WERI-Rb-1 (cell line): ENCODE measurements at regions not wholly inside any gene's neighbourhood (a gene's known extent, or its start where the extent isn't known, plus 50 kb on each side); places are given as distances from the start of the nearest gene placed in this dataset.

ENCODE experiments used
- DNase-seq: peaks from one replicate; pipeline ENCODE4 v3.0.0-alpha.2; 2020
- H3K27ac ChIP-seq: fragments of 250-450 bp; sonication (Bioruptor Pico); 2 replicates; pipeline ENCODE4 v1.5.1; 2020; ENCODE audit warnings: mild to moderate bottlenecking, moderate library complexity
- H3K27me3 ChIP-seq: fragments of 250-450 bp; sonication (Bioruptor Pico); 2 replicates; pipeline ENCODE4 v1.5.1; 2021; ENCODE audit warnings: mild to moderate bottlenecking, low read depth, moderate library complexity; ENCODE audit not compliant: insufficient read depth, severe bottlenecking
- H3K36me3 ChIP-seq: fragments of 250-450 bp; sonication (Bioruptor Pico); 2 replicates; pipeline ENCODE4 v1.5.1; 2020; ENCODE audit warnings: mild to moderate bottlenecking, moderate library complexity
- H3K4me3 ChIP-seq: 2 replicates; pipeline ENCODE4 v1.5.1; 2011; ENCODE audit warnings: low read depth, mild to moderate bottlenecking, control low read depth, low read length
- H3K9me3 ChIP-seq: fragments of 250-450 bp; sonication (Bioruptor Pico); 2 replicates; pipeline ENCODE4 v1.5.1; 2021; ENCODE audit warnings: mild to moderate bottlenecking, moderate library complexity; ENCODE audit not compliant: severe bottlenecking
- TF ChIP-seq, protein P1 (sequence below): IDR thresholded peaks from 2 replicates; pipeline ENCODE4 v1.5.1; 2011; ENCODE audit warnings: low read depth, mild to moderate bottlenecking, control low read depth, inconsistent platforms, low read length

DNA sequence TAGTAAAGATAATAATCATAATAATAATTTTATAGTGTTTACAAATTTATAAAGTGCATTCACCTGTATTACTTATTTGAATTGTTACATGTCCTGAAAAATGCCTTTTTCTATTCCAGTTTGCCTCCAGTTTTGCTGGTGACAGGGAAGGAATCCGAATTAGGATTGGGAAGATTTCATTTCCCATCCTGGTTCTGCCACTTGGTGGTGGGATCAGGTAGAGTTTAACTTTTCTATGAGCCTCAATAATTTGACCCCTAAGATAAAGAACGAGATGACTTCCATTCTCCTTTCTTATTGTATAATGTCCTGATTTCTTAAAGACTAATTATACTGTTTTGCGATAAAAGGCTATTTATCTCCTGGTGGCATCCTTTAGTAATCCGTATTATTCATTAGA, 1090.9 kb downstream of the RAPGEF2 start:
- no peaks in the 10 kb centered on the region for H3K27me3 ChIP-seq
- H3K9me3 ChIP-seq: no peaks in the 10 kb centered on the region
- DNase-seq: no peak
- no peak overlapping the region for H3K27ac ChIP-seq
- no peak overlapping the region for H3K4me3 ChIP-seq
- no peaks in the 10 kb centered on the region for H3K36me3 ChIP-seq
- TF ChIP-seq, protein P1, sequence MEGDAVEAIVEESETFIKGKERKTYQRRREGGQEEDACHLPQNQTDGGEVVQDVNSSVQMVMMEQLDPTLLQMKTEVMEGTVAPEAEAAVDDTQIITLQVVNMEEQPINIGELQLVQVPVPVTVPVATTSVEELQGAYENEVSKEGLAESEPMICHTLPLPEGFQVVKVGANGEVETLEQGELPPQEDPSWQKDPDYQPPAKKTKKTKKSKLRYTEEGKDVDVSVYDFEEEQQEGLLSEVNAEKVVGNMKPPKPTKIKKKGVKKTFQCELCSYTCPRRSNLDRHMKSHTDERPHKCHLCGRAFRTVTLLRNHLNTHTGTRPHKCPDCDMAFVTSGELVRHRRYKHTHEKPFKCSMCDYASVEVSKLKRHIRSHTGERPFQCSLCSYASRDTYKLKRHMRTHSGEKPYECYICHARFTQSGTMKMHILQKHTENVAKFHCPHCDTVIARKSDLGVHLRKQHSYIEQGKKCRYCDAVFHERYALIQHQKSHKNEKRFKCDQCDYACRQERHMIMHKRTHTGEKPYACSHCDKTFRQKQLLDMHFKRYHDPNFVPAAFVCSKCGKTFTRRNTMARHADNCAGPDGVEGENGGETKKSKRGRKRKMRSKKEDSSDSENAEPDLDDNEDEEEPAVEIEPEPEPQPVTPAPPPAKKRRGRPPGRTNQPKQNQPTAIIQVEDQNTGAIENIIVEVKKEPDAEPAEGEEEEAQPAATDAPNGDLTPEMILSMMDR: no peak

DNA sequence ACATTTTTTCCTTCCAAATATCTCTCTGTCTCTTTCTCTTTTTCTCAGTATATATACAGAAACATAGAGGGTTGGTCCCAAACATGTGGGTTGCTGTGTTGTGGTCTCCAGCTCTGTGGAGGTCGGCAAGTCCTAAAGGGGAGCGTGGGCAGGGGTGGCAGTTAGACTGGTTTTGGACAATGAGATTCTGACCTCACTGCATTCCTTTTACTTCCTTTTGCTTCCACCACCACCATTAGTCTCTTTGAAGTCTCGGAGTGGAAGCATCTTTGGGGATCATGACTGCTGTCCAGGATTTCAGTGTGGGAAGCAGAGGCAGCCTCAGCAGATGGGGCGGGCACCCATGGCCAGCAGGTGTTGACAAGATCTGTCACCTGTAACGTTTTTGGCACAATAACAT, 1091.8 kb downstream of the RAPGEF2 start:
- Histone ChIP-seq H3K4me3 (no peak overlapping the region), H3K27ac (no peak overlapping the region), H3K27me3 (no peaks in the 10 kb centered on the region), H3K36me3 (no peaks in the 10 kb centered on the region), H3K9me3 (no peaks in the 10 kb centered on the region)
- TF ChIP-seq, protein P1: no peak
- DNase-seq: no peak

DNA sequence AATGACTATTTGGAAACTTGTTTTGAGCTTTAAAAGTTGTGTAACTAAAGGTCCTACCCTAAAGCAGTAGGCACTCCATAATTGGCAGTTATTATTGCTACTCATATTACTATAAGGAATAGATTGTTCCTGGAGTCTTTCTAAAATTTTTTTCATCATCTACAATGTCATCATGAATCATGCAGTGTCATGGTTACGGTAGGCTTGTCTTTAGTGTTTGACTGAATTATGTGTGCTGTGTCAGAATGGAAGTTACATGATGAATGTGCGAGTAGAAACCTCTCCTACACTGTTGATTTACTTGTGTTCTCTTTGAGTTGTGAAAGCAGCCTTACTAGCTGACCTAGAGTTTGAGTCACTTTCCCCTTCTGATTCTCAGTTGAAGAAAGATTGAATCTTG, 1099.9 kb downstream of the RAPGEF2 start:
- DNase-seq: no peak
- TF ChIP-seq, protein P1: no peak
- Histone ChIP-seq H3K9me3 (no peaks in the 10 kb centered on the region), H3K27me3 (no peaks in the 10 kb centered on the region), H3K36me3 (no peaks in the 10 kb centered on the region), H3K27ac (no peak overlapping the region), H3K4me3 (no peak overlapping the region)

DNA sequence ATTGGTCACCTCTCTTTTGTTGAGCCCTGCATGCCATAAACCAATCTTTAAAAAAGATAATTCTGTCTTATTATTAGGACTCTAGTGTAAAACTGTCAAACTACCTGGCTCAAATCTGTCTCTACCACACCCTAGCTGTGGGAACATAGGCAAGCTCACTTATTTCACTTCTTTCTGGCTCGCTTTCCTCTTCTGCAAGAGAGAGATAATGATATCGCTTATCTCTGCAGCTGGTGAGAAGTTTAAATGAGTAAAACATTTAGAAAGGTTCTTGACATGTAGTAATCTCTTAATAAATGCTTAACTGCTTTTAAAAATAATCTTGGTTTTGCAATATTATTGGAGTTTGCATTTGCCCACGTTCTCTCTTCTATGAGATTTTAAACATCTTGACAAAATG, 1109.2 kb downstream of the RAPGEF2 start:
- no peaks in the 10 kb centered on the region for H3K9me3 ChIP-seq
- H3K27me3 ChIP-seq: no peaks in the 10 kb centered on the region
- DNase-seq: no peak
- no peaks in the 10 kb centered on the region for H3K36me3 ChIP-seq
- H3K27ac ChIP-seq: no peak overlapping the region
- TF ChIP-seq, protein P1: no peak
- no peak overlapping the region for H3K4me3 ChIP-seq

DNA sequence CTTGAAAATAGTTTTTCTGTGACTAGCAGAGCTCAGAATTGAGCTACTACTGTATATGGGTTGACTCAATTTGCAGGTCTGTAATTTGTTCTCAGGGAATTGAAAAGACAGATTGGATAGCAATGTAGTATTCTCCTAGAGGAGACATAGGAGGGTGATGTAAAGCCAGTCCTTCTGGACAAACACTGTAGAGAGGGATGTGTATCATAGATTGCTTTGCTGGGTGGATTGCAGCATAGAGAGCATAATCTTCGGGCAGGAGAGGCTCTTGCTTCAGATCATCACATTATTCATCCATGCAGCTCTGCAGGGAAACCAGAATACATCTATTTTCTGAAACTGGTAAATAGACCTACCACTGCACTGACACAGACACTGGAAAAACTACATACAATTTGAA, 1110.5 kb downstream of the RAPGEF2 start:
- H3K27me3 ChIP-seq: no peaks in the 10 kb centered on the region
- no peaks in the 10 kb centered on the region for H3K36me3 ChIP-seq
- TF ChIP-seq, protein P1: no peak
- H3K27ac ChIP-seq: no peak overlapping the region
- no peak for DNase-seq
- H3K4me3 ChIP-seq: no peak overlapping the region
- no peaks in the 10 kb centered on the region for H3K9me3 ChIP-seq

DNA sequence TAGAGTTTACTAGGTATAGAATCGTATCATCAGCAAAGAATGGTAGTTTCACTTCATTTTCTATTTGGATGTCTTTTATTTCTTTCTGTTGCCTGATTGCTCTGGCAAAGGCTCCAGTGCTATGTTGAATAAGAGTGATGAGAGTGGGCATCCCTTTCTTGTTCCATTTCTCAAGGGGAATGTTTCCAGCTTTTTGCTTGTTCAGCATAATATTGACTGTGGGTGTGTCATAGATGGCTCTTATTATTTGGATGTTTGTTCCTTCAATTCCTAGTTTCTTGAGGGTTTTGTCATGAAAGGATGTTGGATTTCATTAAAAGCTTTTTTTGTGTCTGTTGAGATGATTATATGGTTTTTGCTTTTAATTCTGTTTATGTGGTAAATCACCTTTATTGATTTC, 1114.5 kb downstream of the RAPGEF2 start:
- H3K27ac ChIP-seq: no peak overlapping the region
- no peaks in the 10 kb centered on the region for H3K27me3 ChIP-seq
- H3K9me3 ChIP-seq: no peaks in the 10 kb centered on the region
- no peak overlapping the region for H3K4me3 ChIP-seq
- H3K36me3 ChIP-seq: no peaks in the 10 kb centered on the region
- TF ChIP-seq, protein P1: no peak
- DNase-seq: no peak
